Subcutaneous abdominal adipose tissue (tissue), 5 donors: ENCODE measurements at regions not wholly inside any gene's neighbourhood (a gene's known extent, or its start where the extent isn't known, plus 50 kb on each side); places are given as distances from the start of the nearest gene placed in this dataset.
A peak's percentile ranks its signal among the peaks of the same experiment; 100 is the strongest.

Source experiments
- H3K27ac ChIP-seq: one replicate; pipeline ENCODE4 v1.7.0; 2013; ENCODE audit warnings: low read depth, mild to moderate bottlenecking, inconsistent platforms, low read length, moderate library complexity
- H3K27me3 ChIP-seq, 5 donors: one replicate each; pipeline ENCODE4 v1.7.0; 2013; ENCODE audit warnings: low read length in 5 of 5, inconsistent platforms in 1 of 5; ENCODE audit not compliant: control insufficient read depth in 5 of 5, insufficient read depth in 4 of 5
- H3K36me3 ChIP-seq, 5 donors: one replicate each; pipeline ENCODE4 v1.7.0; 2013; ENCODE audit warnings: low read length in 5 of 5; ENCODE audit not compliant: control insufficient read depth in 5 of 5, insufficient read depth in 5 of 5
- H3K4me1 ChIP-seq, 5 donors: one replicate each; pipeline ENCODE4 v1.7.0; 2013; ENCODE audit warnings: low read length in 5 of 5, mild to moderate bottlenecking in 3 of 5, moderate library complexity in 1 of 5; ENCODE audit not compliant: control insufficient read depth in 5 of 5, insufficient read depth in 5 of 5
- H3K4me3 ChIP-seq, 5 donors: one replicate each; pipeline ENCODE4 v1.7.0; 2013; ENCODE audit warnings: low read length in 5 of 5, low read depth in 1 of 5
- H3K9ac ChIP-seq, 5 donors: one replicate each; pipeline ENCODE4 v1.7.0; 2013; ENCODE audit warnings: low read length in 5 of 5, mild to moderate bottlenecking in 4 of 5, moderate library complexity in 3 of 5
- H3K9me3 ChIP-seq, 5 donors: one replicate each; pipeline ENCODE4 v1.7.0; 2013; ENCODE audit warnings: low read length in 5 of 5; ENCODE audit not compliant: control insufficient read depth in 5 of 5
- donor health status: healthy.
- donor health status: healthy.
- donor health status: healthy.
- donor health status: healthy.
- donor health status: healthy.

DNA sequence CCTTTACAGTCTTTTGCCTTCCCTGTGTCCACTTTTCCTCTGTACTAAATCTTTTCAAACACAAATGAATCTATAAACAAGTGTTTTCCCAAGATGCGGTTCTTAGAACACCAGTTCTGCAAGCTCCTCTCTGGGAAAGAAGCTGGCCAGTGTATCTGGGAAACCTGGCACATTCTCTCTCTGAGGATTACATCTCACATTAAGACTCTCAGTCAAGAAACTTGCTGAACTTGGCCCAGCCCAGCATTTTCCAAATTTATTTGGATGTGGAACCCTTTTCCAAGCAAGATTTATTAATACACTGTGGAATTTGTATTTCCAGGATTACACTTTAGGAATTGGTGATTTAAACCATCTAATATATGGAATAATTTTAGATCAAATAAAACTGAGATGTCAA, 105.7 kb downstream of the ZNF281 start:
- peaks cover 2 to 19% (median 17%) of the 10 kb centered on the region in 5 donors for H3K4me1 ChIP-seq
- H3K36me3 ChIP-seq: no peaks in the 10 kb centered on the region
- H3K9ac ChIP-seq: no peak overlapping the region
- H3K9me3 ChIP-seq: no peaks in the 10 kb centered on the region
- H3K27me3 ChIP-seq: peaks cover 0 to 11% (median 3%) of the 10 kb centered on the region in 5 donors
- no peak overlapping the region for H3K27ac ChIP-seq
- no peak overlapping the region for H3K4me3 ChIP-seq

DNA sequence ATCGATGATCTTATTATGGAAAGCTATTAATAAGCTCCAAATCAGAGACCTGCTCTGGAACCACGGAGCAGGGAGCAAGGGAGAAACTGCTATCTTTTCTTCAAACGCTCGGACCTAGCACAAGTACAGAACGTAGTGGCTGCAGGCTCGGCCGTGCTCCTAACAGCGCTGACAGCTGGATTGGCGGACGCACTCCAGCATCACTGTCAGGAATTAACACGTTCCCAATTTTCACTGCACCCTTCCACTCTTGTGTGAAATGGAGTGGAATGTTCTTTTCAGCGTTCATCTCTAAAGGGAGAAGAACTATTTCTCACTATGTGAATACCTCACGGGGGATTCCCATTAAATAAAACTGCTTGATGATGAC, 106.9 kb downstream of the ZNF281 start:
- peaks cover 0 to 11% (median 3%) of the 10 kb centered on the region in 5 donors for H3K27me3 ChIP-seq
- H3K4me3 ChIP-seq: peak overlapping the region; percentile 69 to 96 (median 80)
- peaks cover 2 to 19% (median 17%) of the 10 kb centered on the region in 5 donors for H3K4me1 ChIP-seq
- no peaks in the 10 kb centered on the region for H3K36me3 ChIP-seq
- no peak overlapping the region for H3K27ac ChIP-seq
- H3K9me3 ChIP-seq: no peaks in the 10 kb centered on the region
- peak overlapping the region in 3 of 5 donors; percentile 56 to 74 (median 64) for H3K9ac ChIP-seq

DNA sequence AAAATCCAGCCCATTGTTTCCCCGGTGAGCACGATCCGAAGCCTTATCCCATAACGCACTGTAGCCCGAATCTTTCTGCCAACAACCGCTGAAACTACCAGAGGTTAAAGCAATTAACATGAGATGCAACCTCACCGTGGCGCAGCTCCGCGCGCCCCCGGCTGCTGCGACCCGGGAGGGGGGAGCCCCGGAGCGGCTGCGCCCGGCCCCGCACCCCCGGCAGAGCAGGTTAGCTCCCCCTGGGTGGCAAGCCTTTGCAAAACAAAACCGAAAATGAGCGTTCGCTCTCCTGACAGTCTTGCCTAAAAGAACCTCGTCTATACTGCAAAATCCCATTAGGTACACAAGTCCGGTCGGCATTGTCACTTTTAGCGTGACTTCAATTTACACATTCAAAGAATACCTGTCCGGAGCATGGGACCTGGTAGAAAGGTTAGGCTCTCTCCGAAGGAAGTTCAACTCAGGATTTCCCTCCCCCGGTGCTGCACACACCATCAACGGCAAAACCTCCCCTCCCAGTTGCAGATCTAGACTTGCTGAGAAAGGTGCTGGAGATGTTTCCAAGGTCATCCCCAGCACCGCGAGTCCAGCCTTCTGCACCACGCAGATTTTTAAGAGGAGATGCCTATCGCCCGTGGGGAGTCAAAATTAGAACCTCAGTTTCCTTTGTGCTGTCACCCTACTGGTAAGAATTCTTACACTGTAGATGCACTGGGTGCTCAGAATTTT, 107.5 kb downstream of the ZNF281 start:
- H3K27me3 ChIP-seq: peaks cover 0 to 11% (median 3%) of the 10 kb centered on the region in 5 donors
- H3K4me1 ChIP-seq: peaks cover 2 to 19% (median 17%) of the 10 kb centered on the region in 5 donors
- H3K36me3 ChIP-seq: no peaks in the 10 kb centered on the region
- H3K9ac ChIP-seq: peak overlapping the region in 4 of 5 donors; percentile 56 to 74 (median 66)
- peak overlapping the region; percentile 69 to 96 (median 80) for H3K4me3 ChIP-seq
- H3K27ac ChIP-seq: peak overlapping the region; percentile 37
- H3K9me3 ChIP-seq: no peaks in the 10 kb centered on the region

DNA sequence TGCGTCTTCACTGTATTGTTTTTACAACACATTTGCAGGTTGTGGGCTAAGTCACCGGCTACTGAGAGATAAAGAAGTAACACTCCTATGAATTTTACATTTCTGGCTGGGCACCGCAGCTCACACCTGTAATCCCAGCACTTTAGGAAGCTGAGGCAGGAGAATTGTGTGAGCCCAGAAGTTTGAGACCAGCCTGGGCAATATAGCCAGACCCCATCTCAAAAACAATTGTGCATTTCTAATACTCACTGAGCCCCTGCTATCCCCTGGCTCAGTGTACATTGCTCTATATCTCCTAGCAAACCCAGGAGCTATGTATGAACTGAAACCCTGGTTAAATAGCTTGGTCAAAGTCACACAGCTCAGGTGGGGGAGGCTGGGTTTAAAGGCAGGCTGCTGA, 108.7 kb downstream of the ZNF281 start:
- Histone ChIP-seq H3K27me3 (peaks cover 0 to 11% (median 3%) of the 10 kb centered on the region in 5 donors), H3K4me1 (peaks cover 2 to 24% (median 17%) of the 10 kb centered on the region in 5 donors), H3K9me3 (no peaks in the 10 kb centered on the region), H3K4me3 (no peak overlapping the region), H3K36me3 (no peaks in the 10 kb centered on the region), H3K27ac (no peak overlapping the region), H3K9ac (no peak overlapping the region)

GRCh38 chr1:200299571-200299970, 110.3 kb downstream of the ZNF281 start:
- H3K36me3 ChIP-seq: no peaks in the 10 kb centered on the region
- peaks cover 0 to 11% (median 3%) of the 10 kb centered on the region in 5 donors for H3K27me3 ChIP-seq
- no peak overlapping the region for H3K27ac ChIP-seq
- no peak overlapping the region for H3K9ac ChIP-seq
- H3K4me1 ChIP-seq: peaks cover 2 to 29% (median 17%) of the 10 kb centered on the region in 5 donors
- no peaks in the 10 kb centered on the region for H3K9me3 ChIP-seq
- H3K4me3 ChIP-seq: no peak overlapping the region

GRCh38 chr1:200298242-200298641, 111.6 kb downstream of the ZNF281 start:
- Histone ChIP-seq H3K36me3 (no peaks in the 10 kb centered on the region), H3K9me3 (no peaks in the 10 kb centered on the region), H3K4me3 (no peak overlapping the region), H3K27ac (no peak overlapping the region), H3K9ac (no peak overlapping the region), H3K27me3 (peaks cover 0 to 11% (median 3%) of the 10 kb centered on the region in 5 donors), H3K4me1 (peaks cover 2 to 29% (median 17%) of the 10 kb centered on the region in 5 donors)

DNA sequence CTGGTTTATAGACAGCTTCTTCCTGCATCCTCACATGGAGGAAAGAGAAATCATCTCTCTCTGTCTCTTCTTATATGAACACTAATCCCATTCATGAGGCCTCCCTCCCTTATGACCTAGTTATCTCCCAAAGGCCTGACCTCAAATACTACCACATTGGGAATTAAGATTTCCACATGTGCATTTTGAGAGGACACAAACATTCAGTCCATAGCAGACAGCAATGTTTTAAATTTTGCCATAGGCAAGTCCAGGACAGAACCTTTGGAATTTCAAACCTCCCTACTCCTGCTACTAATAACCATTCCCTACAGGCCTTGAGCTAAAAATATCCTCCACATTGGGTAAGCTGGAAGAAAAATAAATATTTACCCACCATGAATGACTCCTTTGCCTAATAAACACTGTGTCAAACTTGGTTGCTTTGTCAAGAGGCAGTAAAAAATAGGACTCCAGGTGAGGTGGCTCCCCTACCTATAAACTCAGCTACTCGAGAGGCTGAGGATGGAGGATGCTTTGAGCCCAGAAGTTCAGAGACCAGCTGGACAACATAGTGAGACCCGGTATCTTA, 113.7 kb downstream of the ZNF281 start:
- H3K27me3 ChIP-seq: peaks cover 0 to 11% (median 2%) of the 10 kb centered on the region in 5 donors
- H3K4me3 ChIP-seq: no peak overlapping the region
- H3K4me1 ChIP-seq: peaks cover 0 to 13% (median 2%) of the 10 kb centered on the region in 5 donors
- no peaks in the 10 kb centered on the region for H3K9me3 ChIP-seq
- H3K36me3 ChIP-seq: no peaks in the 10 kb centered on the region
- no peak overlapping the region for H3K27ac ChIP-seq
- H3K9ac ChIP-seq: no peak overlapping the region

DNA sequence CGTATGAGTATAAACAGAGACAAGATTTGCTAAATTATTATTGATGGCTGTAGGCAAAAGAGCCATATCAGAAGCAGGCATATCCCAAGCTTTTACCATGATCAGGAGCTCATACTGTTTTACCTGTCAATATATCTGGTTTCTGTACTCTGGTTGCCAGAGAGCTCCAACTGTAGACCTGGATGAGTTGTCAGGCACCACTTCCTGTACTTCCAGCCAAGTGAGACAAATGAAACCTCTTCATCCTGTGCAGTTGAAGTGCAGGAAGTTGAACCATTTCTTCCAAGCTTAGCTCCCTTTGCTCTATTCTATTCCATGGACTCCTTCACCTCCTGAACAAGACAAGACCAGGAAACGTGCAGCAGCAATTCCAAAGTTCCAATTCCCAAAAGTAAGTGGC, 115.6 kb downstream of the ZNF281 start:
- Histone ChIP-seq H3K27me3 (no peaks in the 10 kb centered on the region), H3K4me3 (no peak overlapping the region), H3K4me1 (peaks cover 0 to 13% (median 0%) of the 10 kb centered on the region in 5 donors), H3K36me3 (no peaks in the 10 kb centered on the region), H3K9me3 (no peaks in the 10 kb centered on the region), H3K27ac (no peak overlapping the region), H3K9ac (no peak overlapping the region)

GRCh38 chr1:200292699-200293098, 117.1 kb downstream of the ZNF281 start:
- Histone ChIP-seq H3K27ac (no peak overlapping the region), H3K4me1 (peaks cover 0 to 13% (median 0%) of the 10 kb centered on the region in 5 donors)

DNA sequence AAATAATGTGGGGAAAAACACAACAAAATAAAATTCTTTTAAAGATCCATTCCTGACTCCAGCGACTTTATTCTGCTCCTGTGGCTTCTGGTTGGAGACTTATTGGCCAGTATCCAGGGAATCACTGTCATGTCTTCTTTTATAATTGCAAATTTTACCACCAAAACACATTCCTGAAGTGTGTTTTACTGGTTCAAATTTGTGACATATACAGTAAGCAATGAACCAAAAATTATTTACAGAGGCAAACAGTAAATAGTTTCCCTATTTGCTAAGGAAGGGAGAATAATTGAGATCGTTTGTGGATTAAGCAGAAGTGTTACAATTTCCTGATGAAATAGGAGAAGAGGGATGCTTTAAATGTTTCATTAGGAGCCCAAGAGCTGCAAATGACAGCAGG, 118.7 kb downstream of the ZNF281 start:
- Histone ChIP-seq H3K27ac (no peak overlapping the region), H3K4me3 (no peak overlapping the region), H3K9ac (no peak overlapping the region), H3K9me3 (no peaks in the 10 kb centered on the region), H3K4me1 (peaks cover 0 to 5% (median 0%) of the 10 kb centered on the region in 5 donors), H3K27me3 (no peaks in the 10 kb centered on the region), H3K36me3 (no peaks in the 10 kb centered on the region)

More at GRCh38 chr1:200292699-200293098, 117.1 kb downstream of the ZNF281 start:
- Histone ChIP-seq H3K9me3 (no peaks in the 10 kb centered on the region), H3K4me3 (no peak overlapping the region), H3K27me3 (no peaks in the 10 kb centered on the region), H3K9ac (no peak overlapping the region), H3K36me3 (no peaks in the 10 kb centered on the region)
